MCF 10A (cell line): ENCODE measurements at regions not wholly inside any gene's neighbourhood (a gene's known extent, or its start where the extent isn't known, plus 50 kb on each side); places are given as distances from the start of the nearest gene placed in this dataset.

Experiments
- BruUV-seq: library from RNA; stranded (reverse); fragments of 400-500 nt; replicated peaks from 2 replicates; lab custom pipeline; 2021; lab: Mats Ljungman, UMichigan
- CTCF ChIA-PET: fragments of 300-600 bp; sonication (Branson Sonifier 250); formaldehyde crosslinking; extraction: SDS; loops from one replicate; lab custom pipeline; 2021; ENCODE audit warnings: antibody characterized with exemption, inconsistent platforms; lab: Yijun Ruan, JAX
- POLR2A ChIA-PET: fragments of 300-600, 350-650 bp; sonication (Branson Sonifier 250); formaldehyde crosslinking; extraction: SDS; loops from one replicate; lab custom pipeline; 2020; ENCODE audit warnings: antibody characterized with exemption, inconsistent platforms; lab: Yijun Ruan, JAX
- DNase-seq: peaks from one replicate; pipeline ENCODE4 v3.0.0-alpha.2; 2018; ENCODE audit not compliant: unreplicated experiment
- H3K27ac Mint-ChIP-seq: one replicate; pipeline ENCODE4 v1.8.0; 2022; ENCODE audit warnings: mild to moderate bottlenecking, low read depth, mixed read lengths; ENCODE audit not compliant: unreplicated experiment
- H3K27me3 Mint-ChIP-seq: one replicate; pipeline ENCODE4 v1.8.0; 2022; ENCODE audit warnings: mixed read lengths; ENCODE audit not compliant: insufficient read depth, unreplicated experiment
- H3K36me3 Mint-ChIP-seq: one replicate; pipeline ENCODE4 v1.8.0; 2022; ENCODE audit warnings: mild to moderate bottlenecking, moderate library complexity, mixed read lengths; ENCODE audit not compliant: insufficient read depth, unreplicated experiment
- H3K4me1 Mint-ChIP-seq: one replicate; pipeline ENCODE4 v1.8.0; 2022; ENCODE audit warnings: mixed read lengths; ENCODE audit not compliant: insufficient read depth, unreplicated experiment
- H3K4me3 Mint-ChIP-seq: one replicate; pipeline ENCODE4 v1.8.0; 2022; ENCODE audit warnings: mild to moderate bottlenecking, moderate library complexity, mixed read lengths; ENCODE audit not compliant: unreplicated experiment
- H3K9me3 Mint-ChIP-seq: one replicate; pipeline ENCODE4 v1.8.0; 2022; ENCODE audit warnings: mixed read lengths; ENCODE audit not compliant: unreplicated experiment
- CTCF ChIP-seq: fragments of 200-600 bp; IDR thresholded peaks from one replicate; pipeline ENCODE4 v1.8.0; 2022; ENCODE audit warnings: antibody characterized with exemption, mild to moderate bottlenecking; ENCODE audit not compliant: unreplicated experiment
- intact Hi-C: fragments of 100-400 bp; cut with micrococcal nuclease; formaldehyde crosslinking; loops from 2 replicates; pipeline ENCODE4 v1.14.1; 2022

DNA sequence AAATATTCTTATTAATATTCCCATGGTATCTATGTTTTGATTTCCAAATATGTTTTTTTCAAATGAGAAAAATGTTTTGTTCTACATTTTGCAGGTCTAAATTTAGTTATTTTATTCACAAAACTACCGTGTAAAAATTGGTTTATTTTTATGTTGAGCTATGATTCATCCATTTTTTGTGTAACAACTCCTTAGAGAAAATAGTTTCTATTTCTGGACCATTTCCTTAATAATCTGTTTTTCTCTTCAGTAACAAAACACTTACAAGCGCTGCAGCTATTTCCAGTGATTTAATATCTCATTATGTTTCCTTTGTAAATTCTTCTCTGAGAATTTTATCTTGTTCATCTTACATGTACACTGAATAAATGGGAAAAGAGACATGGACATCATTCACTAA lies 550.7 kb upstream of the SLITRK5 start:
- DNase-seq = peak; percentile 6
- H3K4me1 Mint-ChIP-seq = peaks cover 15% of the 10 kb centered on the region
- TF ChIP-seq CTCF = no peak
- H3K36me3 Mint-ChIP-seq = no peaks in the 10 kb centered on the region
- intact Hi-C loops = loop anchor here (5.0 kb wide), 1 partner anchor 552 kb away; the partner anchor contains the start of gene SLITRK5
- no TSS peak for BruUV-seq
- no peak overlapping the region for H3K4me3 Mint-ChIP-seq
- POLR2A ChIA-PET = no interaction called here
- H3K27ac Mint-ChIP-seq = no peak overlapping the region
- H3K9me3 Mint-ChIP-seq = no peaks in the 10 kb centered on the region
- CTCF ChIA-PET = no interaction called here
- H3K27me3 Mint-ChIP-seq = no peaks in the 10 kb centered on the region

DNA sequence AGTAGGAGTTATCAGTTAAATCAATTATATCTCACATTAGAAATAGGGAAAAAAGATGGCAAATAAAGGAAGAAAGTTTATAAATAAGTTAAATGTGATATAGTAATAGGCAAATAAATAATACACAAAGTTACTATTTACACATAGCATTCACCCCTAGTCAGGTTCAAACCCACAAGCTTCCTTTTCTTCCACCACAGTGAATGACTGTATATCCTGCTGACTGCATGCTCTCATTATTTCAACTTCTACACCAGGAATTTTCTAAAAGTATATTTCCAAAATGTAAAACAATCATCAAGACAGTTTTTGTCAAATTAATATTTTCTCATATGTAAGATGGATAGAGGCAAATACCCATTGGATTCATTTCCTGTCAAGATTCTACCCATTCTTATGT lies 548.6 kb upstream of the SLITRK5 start:
- no peak overlapping the region for H3K4me3 Mint-ChIP-seq
- ChIA-PET POLR2A (no interaction called here), CTCF (no interaction called here)
- no peak for DNase-seq
- no peaks in the 10 kb centered on the region for H3K27me3 Mint-ChIP-seq
- H3K36me3 Mint-ChIP-seq = no peaks in the 10 kb centered on the region
- H3K9me3 Mint-ChIP-seq = no peaks in the 10 kb centered on the region
- no peak for TF ChIP-seq CTCF
- H3K27ac Mint-ChIP-seq = no peak overlapping the region
- peaks cover 15% of the 10 kb centered on the region for H3K4me1 Mint-ChIP-seq
- intact Hi-C loops = loop anchor here (5.0 kb wide), 1 partner anchor 550 kb away; the partner anchor contains the start of gene SLITRK5
- BruUV-seq = no TSS peak

DNA sequence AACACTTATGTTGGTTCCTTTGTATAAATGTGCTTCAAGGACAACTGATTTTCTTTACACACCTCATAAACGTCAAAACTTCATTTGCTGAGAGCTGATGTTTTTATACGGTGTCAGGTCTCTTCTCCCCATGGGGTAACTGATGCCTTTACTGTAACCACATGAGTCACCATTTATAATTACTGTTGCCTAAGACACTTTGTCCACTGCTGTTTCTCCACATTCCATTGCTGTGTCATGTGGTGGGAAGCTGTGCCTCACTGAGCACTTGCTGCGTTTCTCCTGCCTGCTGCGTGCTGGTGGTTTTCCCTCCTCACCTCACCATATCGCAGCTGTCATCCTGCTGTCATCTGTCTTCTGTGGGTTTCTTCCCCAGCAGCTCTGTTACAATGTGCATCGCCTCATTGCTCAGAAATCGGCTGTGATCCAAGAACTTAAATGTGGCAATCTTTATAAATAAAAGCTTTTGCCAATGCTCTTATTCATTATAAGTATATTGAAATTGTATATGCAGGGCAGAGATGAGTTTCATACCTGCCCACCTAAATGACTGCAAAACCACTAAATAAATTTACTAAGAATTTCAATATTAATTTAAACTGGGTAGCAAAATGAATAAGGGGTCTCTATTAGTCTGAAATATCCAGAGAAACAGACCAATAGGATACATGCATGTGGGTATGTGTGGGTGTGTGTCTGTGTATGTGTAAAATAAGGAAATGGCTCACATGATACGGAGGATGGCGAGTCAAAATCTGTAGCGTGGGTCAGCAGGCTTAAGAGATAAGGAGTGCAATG lies 547.0 kb upstream of the SLITRK5 start:
- intact Hi-C loops = loop anchor here (5.0 kb wide), 1 partner anchor 548 kb away; the partner anchor contains the start of gene SLITRK5
- POLR2A ChIA-PET = interaction anchor here (0.6 to 1.3 kb wide), 5 partner anchors 10 to 245 kb away, joined by 3 to 6 read pairs (median 3); no protein-coding TSS in a partner anchor
- Mint-ChIP-seq H3K27me3 (no peaks in the 10 kb centered on the region), H3K36me3 (no peaks in the 10 kb centered on the region), H3K4me3 (peak overlapping the region; percentile 55), H3K27ac (peak overlapping the region; percentile 94), H3K9me3 (no peaks in the 10 kb centered on the region), H3K4me1 (peaks cover 23% of the 10 kb centered on the region)
- no TSS peak for BruUV-seq
- no peak for TF ChIP-seq CTCF
- DNase-seq = peak; percentile 99
- CTCF ChIA-PET = interaction anchor here (0.5 to 1.4 kb wide), 4 partner anchors 151 to 549 kb away, joined by 3 to 5 read pairs (median 3); no protein-coding TSS in a partner anchor

DNA sequence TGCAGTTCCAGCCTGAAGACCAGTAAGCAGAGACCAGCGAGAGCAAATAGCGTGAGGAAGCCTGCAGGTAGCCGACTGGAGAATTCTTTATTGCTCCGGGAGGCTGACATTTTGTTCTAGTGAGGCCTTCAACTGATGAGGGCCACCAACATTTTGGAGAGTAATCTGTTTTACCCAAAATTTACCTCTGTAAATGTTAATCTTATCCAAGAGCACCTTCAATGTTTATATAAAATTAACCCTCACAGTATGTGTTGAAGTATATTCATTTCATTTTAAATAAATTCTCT lies 546.4 kb upstream of the SLITRK5 start:
- POLR2A ChIA-PET = no interaction called here

More for the DNA sequence above, 546.4 kb upstream of the SLITRK5 start:
- intact Hi-C loops = loop anchor here (5.0 kb wide), 1 partner anchor 548 kb away; the partner anchor contains the start of gene SLITRK5
- no TSS peak for BruUV-seq
- no peak for TF ChIP-seq CTCF
- CTCF ChIA-PET = interaction anchor here (0.5 to 1.4 kb wide), 3 partner anchors 254 to 549 kb away, joined by 3 to 5 read pairs (median 3); no protein-coding TSS in a partner anchor
- no peak for DNase-seq
- Mint-ChIP-seq H3K27ac (peak overlapping the region; percentile 94), H3K4me1 (peaks cover 28% of the 10 kb centered on the region), H3K9me3 (no peaks in the 10 kb centered on the region), H3K4me3 (peak overlapping the region; percentile 55), H3K36me3 (no peaks in the 10 kb centered on the region), H3K27me3 (no peaks in the 10 kb centered on the region)
